GM12878 (cell line): ENCODE measurements at regions not wholly inside any gene's neighbourhood (a gene's known extent, or its start where the extent isn't known, plus 50 kb on each side); places are given as distances from the start of the nearest gene placed in this dataset.

Experiments used
- E4F1 ChIP-seq: fragments of 450-650 bp; IDR thresholded peaks from 2 replicates; pipeline ENCODE4 v1.6.1; 2018; ENCODE audit warnings: borderline replicate concordance, mild to moderate bottlenecking; ENCODE audit not compliant: partially characterized antibody
- EP300 ChIP-seq, 2 experiments: fragments of 150-350 bp in 1 of 2; IDR thresholded peaks; 2 replicates each; pipeline ENCODE4 v1.6.1; 2011 to 2012; ENCODE audit warnings: low read depth in 2 of 2, low read length in 2 of 2, borderline replicate concordance in 1 of 2, improper control_type of control experiment in 1 of 2, inconsistent platforms in 1 of 2; ENCODE audit not compliant: control insufficient read depth in 1 of 2
- FOS ChIP-seq: IDR thresholded peaks from 3 replicates; pipeline ENCODE4 v1.6.1; 2011; ENCODE audit warnings: borderline replicate concordance; ENCODE audit not compliant: insufficient read length; ENCODE audit errors: extremely low read depth
- GATAD2B ChIP-seq: fragments of 450-650 bp; conservative IDR thresholded peaks from 2 replicates; pipeline ENCODE4 v1.6.1; 2017; ENCODE audit warnings: low read depth, mild to moderate bottlenecking, moderate library complexity
- IKZF1 ChIP-seq: fragments of 450-650 bp; conservative IDR thresholded peaks from 2 replicates; pipeline ENCODE4 v1.6.1; 2017; ENCODE audit warnings: antibody characterized with exemption, mild to moderate bottlenecking
- IRF4 ChIP-seq: IDR thresholded peaks from 2 replicates; pipeline ENCODE4 v1.6.1; 2011; ENCODE audit warnings: low read depth, low read length
- LARP7 ChIP-seq: fragments of 450-650 bp; IDR thresholded peaks from 2 replicates; pipeline ENCODE4 v1.6.1; 2017; ENCODE audit warnings: mild to moderate bottlenecking
- MLLT1 ChIP-seq: fragments of 450-650 bp; IDR thresholded peaks from 2 replicates; pipeline ENCODE4 v1.6.1; 2016; ENCODE audit warnings: mild to moderate bottlenecking
- NFIC ChIP-seq: IDR thresholded peaks from 2 replicates; pipeline ENCODE4 v1.6.1; 2012; ENCODE audit warnings: low read depth, mild to moderate bottlenecking, inconsistent platforms, low read length, moderate library complexity
- NR2C2 ChIP-seq: IDR thresholded peaks from 2 replicates; pipeline ENCODE4 v1.6.1; 2011; ENCODE audit warnings: borderline replicate concordance, low read depth; ENCODE audit not compliant: control insufficient read depth, insufficient read length
- POLR2AphosphoS5 ChIP-seq: IDR thresholded peaks from 2 replicates; pipeline ENCODE4 v1.6.1; 2011; ENCODE audit warnings: mild to moderate bottlenecking, low read length, inconsistent platforms
- RUNX3 ChIP-seq: IDR thresholded peaks from 2 replicates; pipeline ENCODE4 v1.6.1; 2012; ENCODE audit warnings: low read length, inconsistent platforms
- SMAD1 ChIP-seq: fragments of 450-650 bp; IDR thresholded peaks from 2 replicates; pipeline ENCODE4 v1.6.1; 2018; ENCODE audit warnings: mild to moderate bottlenecking, low read depth; ENCODE audit not compliant: partially characterized antibody
- SP1 ChIP-seq: IDR thresholded peaks from one replicate; pipeline ENCODE4 v1.6.1; 2011; ENCODE audit warnings: low read depth, low read length
- USF1 ChIP-seq: IDR thresholded peaks from 2 replicates; pipeline ENCODE4 v1.6.1; 2011; ENCODE audit warnings: borderline replicate concordance, low read depth, mild to moderate bottlenecking, moderate library complexity, mixed read lengths, low read length; ENCODE audit not compliant: insufficient read depth; ENCODE audit errors: extremely low read length
- ZBTB33 ChIP-seq: fragments of 450-650 bp; IDR thresholded peaks from 2 replicates; pipeline ENCODE4 v1.6.1; 2017; ENCODE audit warnings: mild to moderate bottlenecking
- ZNF207 ChIP-seq: fragments of 450-650 bp; IDR thresholded peaks from 2 replicates; pipeline ENCODE4 v1.6.1; 2014; ENCODE audit warnings: antibody characterized with exemption, mild to moderate bottlenecking, borderline replicate concordance
- ZNF384 ChIP-seq: IDR thresholded peaks from 2 replicates; pipeline ENCODE4 v1.6.1; 2012; ENCODE audit warnings: low read depth, mild to moderate bottlenecking, low read length, improper control_type of control experiment, borderline replicate concordance

- TF ChIP-seq SMAD1 (no peak), RUNX3 (peak; percentile 50), MLLT1 (no peak), ZBTB33 (no peak), IRF4 (0 out of 2 replicates have a peak, but pooled peaks have one; percentile 21), ZNF207 (no peak), NR2C2 (no peak), NFIC (peak; percentile 21; the same call in 1 of the 2 replicates), IKZF1 (no peak), POLR2AphosphoS5 (no peak), FOS (no peak), LARP7 (no peak), EP300 (IDR thresholded peaks at IDR 0.05; ENCODE audit: borderline replicate concordance in 1 of 2, control insufficient read depth in 1 of 2, low read depth in 2 of 2, low read length in 2 of 2) (peak in 1 of 2 experiments; percentile 34; a peak in 1 of 4 replicates), GATAD2B (no peak), SP1 (no peak), ZNF384 (no peak), E4F1 (no peak), USF1 (no peak)
Observed at GRCh38 chr12:104870797-104871196, 87.3 kb downstream of the SLC41A2 start (continued).
